ENCODE measurements at regions not wholly inside any gene's neighbourhood (a gene's known extent, or its start where the extent isn't known, plus 50 kb on each side); places are given as distances from the start of the nearest gene placed in this dataset.

DNA sequence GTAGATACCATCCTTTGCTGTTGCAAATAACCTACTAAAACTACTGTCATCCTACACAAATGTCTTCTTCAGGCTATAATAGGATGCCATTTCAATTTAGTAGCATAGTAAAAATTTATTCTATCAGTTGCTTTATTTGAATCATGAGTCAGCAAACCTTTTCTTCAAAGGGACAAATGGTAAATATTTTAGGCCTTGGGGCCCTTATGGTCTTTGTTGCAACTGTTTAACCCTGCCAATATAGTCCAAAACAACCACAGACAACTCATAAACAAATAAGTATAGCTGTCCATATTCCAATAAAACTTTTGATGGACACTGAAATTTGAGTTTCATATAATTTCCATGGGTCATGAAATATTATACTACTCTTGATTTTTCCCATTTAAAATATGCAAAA, 54.0 kb upstream of the CCBE1 start:
- no peak for DNase-seq

DNA sequence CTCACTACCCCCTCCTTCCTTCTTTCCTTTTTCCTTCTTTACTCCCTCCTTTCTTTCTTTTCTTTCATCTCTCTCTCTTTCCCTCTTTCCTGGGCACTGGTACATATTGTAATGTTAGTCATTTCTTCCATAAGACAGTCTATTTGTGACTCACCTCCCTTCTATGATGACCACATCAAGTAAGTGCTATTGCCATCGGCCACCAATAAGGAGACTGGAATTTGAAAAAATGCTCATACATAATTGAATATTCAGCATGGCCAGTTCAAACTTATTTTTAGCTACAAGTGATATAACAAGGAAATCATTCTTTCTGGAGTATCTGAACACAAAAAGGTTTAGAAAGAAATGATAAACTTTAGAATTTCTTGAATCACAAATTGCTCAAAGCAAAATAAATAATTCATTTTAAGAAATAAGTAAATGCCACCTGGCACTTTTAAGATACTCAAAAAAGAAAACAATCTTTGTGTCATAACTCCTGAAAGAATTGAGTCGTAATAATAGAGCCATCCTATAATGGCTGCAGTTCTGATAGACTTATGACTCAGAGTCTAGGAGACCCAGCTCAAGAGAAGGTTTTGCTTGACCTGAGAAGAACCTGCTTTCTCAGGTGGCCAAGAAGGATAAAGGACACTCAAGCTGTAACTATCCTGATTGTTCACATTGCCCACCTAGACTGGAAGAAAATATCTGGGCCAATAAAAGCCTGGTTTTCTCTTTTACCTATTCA, 51.6 kb upstream of the CCBE1 start:
- no peak for DNase-seq
